ENCODE measurements at regions not wholly inside any gene's neighbourhood (a gene's known extent, or its start where the extent isn't known, plus 50 kb on each side); places are given as distances from the start of the nearest gene placed in this dataset.
"Not testable (repeated sequence)": the region's sequence is repeated elsewhere in the genome, so short reads cannot be mapped to it uniquely, and the experiment has no call there.

GRCh38 chr4:15201782-15202181 is 199.5 kb downstream of the CPEB2 start:
- TF ChIP-seq CREM (IDR thresholded peaks at IDR 0.05; ENCODE audit: low read depth) (no peak), ZNF384 (IDR thresholded peaks at IDR 0.05; ENCODE audit: borderline replicate concordance, low read depth, low read length) (no peak)
- WGBS (ENCODE audit: insufficient coverage, insufficient replicate concordance, low lambda C conversion rate, missing lambda C conversion rate) = 0% methylated on average over 1 of the region's 1 CpG
- ChIA-PET CTCF (no interaction called here), POLR2A (no interaction called here), SMC1A (ENCODE audit: uncharacterized antibody, unreplicated experiment) (interaction anchor here (0.9 kb wide), 1 partner anchor 40 kb away, joined by 3 read pairs; no protein-coding TSS in a partner anchor), RAD21 (ENCODE audit: unreplicated experiment) (no interaction called here)
- intact Hi-C loops (cut with micrococcal nuclease; ENCODE audit: unreplicated experiment) = no loop called here
- BruUV-seq (replicated peaks) = no TSS peak
- no peaks in the 10 kb centered on the region for H3K36me3 ChIP-seq (ENCODE audit: control insufficient read depth in 2 of 2, insufficient read depth in 2 of 2, low read length in 1 of 2)
- H3K9ac ChIP-seq (ENCODE audit: control insufficient read depth, insufficient read depth, low read length) = no peak overlapping the region
- no peaks in the 10 kb centered on the region for H3K4me1 ChIP-seq (ENCODE audit: control insufficient read depth, insufficient read depth, low read length)
- H3K4me2 ChIP-seq (ENCODE audit: control insufficient read depth, insufficient read depth) = no peak overlapping the region
- no peak for ATAC-seq
- H2AFZ ChIP-seq (ENCODE audit: control insufficient read depth, low read depth, low read length) = no peak overlapping the region
- no peak for FAIRE-seq
- H3K27ac ChIP-seq (ENCODE audit: control insufficient read depth, insufficient read depth) = no peak overlapping the region
- in situ Hi-C loops (cut with MboI) = no loop called here
- no peaks in the 10 kb centered on the region for H3K79me2 ChIP-seq (ENCODE audit: control insufficient read depth, insufficient read depth, low read length)
- DNase-seq (ENCODE audit: low read depth, low spot score) = no peak
- no peaks in the 10 kb centered on the region for H4K20me1 ChIP-seq (ENCODE audit: control insufficient read depth, insufficient read depth)
- H3K4me3 ChIP-seq = no peak overlapping the region
- no peaks in the 10 kb centered on the region for H3K27me3 ChIP-seq (replicated peaks in 1 of 2; ENCODE audit: control insufficient read depth in 2 of 2, insufficient read depth in 2 of 2, low read length in 1 of 2)
- no peaks in the 10 kb centered on the region; the same call in 2 of the 3 replicates for H3K9me3 ChIP-seq (replicated peaks; ENCODE audit: control insufficient read depth, insufficient read depth, low read length)

GRCh38 chr4:15202481-15202880 is 200.2 kb downstream of the CPEB2 start:
- no peaks in the 10 kb centered on the region for H3K36me3 ChIP-seq (ENCODE audit: control insufficient read depth in 2 of 2, insufficient read depth in 2 of 2, low read length in 1 of 2)
- intact Hi-C loops (cut with micrococcal nuclease; ENCODE audit: unreplicated experiment) (no loop called here), in situ Hi-C loops (cut with MboI) (no loop called here)
- CTCF ChIA-PET = no interaction called here
- no peak for FAIRE-seq
- H3K9ac ChIP-seq (ENCODE audit: control insufficient read depth, insufficient read depth, low read length) = no peak overlapping the region
- WGBS (ENCODE audit: insufficient coverage, insufficient replicate concordance, low lambda C conversion rate, missing lambda C conversion rate) = 33% methylated on average over 2 of the region's 2 CpGs
- ATAC-seq = no peak
- POLR2A ChIA-PET = no interaction called here
- RAD21 ChIA-PET (ENCODE audit: unreplicated experiment) = no interaction called here
- no peak overlapping the region for H2AFZ ChIP-seq (ENCODE audit: control insufficient read depth, low read depth, low read length)
- H3K9me3 ChIP-seq (replicated peaks; ENCODE audit: control insufficient read depth, insufficient read depth, low read length) = no peaks in the 10 kb centered on the region; the same call in 2 of the 3 replicates
- no peaks in the 10 kb centered on the region for H3K27me3 ChIP-seq (replicated peaks in 1 of 2; ENCODE audit: control insufficient read depth in 2 of 2, insufficient read depth in 2 of 2, low read length in 1 of 2)
- no peak overlapping the region for H3K27ac ChIP-seq (ENCODE audit: control insufficient read depth, insufficient read depth)
- no peak overlapping the region for H3K4me2 ChIP-seq (ENCODE audit: control insufficient read depth, insufficient read depth)
- H3K4me1 ChIP-seq (ENCODE audit: control insufficient read depth, insufficient read depth, low read length) = no peaks in the 10 kb centered on the region
- no peak overlapping the region for H3K4me3 ChIP-seq
- DNase-seq (ENCODE audit: low read depth, low spot score) = no peak
- H3K79me2 ChIP-seq (ENCODE audit: control insufficient read depth, insufficient read depth, low read length) = no peaks in the 10 kb centered on the region
- BruUV-seq (replicated peaks) = no TSS peak
- H4K20me1 ChIP-seq (ENCODE audit: control insufficient read depth, insufficient read depth) = no peaks in the 10 kb centered on the region
- SMC1A ChIA-PET (ENCODE audit: uncharacterized antibody, unreplicated experiment) = interaction anchor here (0.9 kb wide), 1 partner anchor 41 kb away, joined by 3 read pairs; no protein-coding TSS in a partner anchor
- TF ChIP-seq RB1 (IDR thresholded peaks at IDR 0.05; ENCODE audit: borderline replicate concordance) (no peak), SUZ12 (IDR thresholded peaks at IDR 0.05; ENCODE audit: unreplicated experiment) (no peak), FOXM1 (IDR thresholded peaks at IDR 0.05; ENCODE audit: low read depth, low read length) (no peak), MYC (IDR thresholded peaks at IDR 0.05; ENCODE audit: insufficient read depth, insufficient read length, insufficient replicate concordance, low read length, severe bottlenecking) (no peak), NFIC (IDR thresholded peaks at IDR 0.05; ENCODE audit: low read depth, low read length) (no peak), SIX5 (IDR thresholded peaks at IDR 0.05; ENCODE audit: low read depth, low read length, severe bottlenecking) (no peak), ETV6 (conservative IDR thresholded peaks at IDR 0.05 in 1 of 2, IDR thresholded peaks at IDR 0.05 in 1 of 2; ENCODE audit: borderline replicate concordance in 1 of 2, low read depth in 1 of 2) (no peak), ELK1 (IDR thresholded peaks at IDR 0.05; ENCODE audit: low read depth, low read length) (no peak), SMARCA5 (IDR thresholded peaks at IDR 0.05) (no peak)

GRCh38 chr4:15206526-15206925 is 204.2 kb downstream of the CPEB2 start:
- in situ Hi-C loops (cut with MboI); H2AFZ ChIP-seq (ENCODE audit: control insufficient read depth, low read depth, low read length); H3K4me3 ChIP-seq; H3K79me2 ChIP-seq (ENCODE audit: control insufficient read depth, insufficient read depth, low read length); ATAC-seq; H3K4me1 ChIP-seq (ENCODE audit: control insufficient read depth, insufficient read depth, low read length); DNase-seq (ENCODE audit: low read depth, low spot score); H3K9me3 ChIP-seq (replicated peaks; ENCODE audit: control insufficient read depth, insufficient read depth, low read length); intact Hi-C loops (cut with micrococcal nuclease; ENCODE audit: unreplicated experiment); H3K9ac ChIP-seq (ENCODE audit: control insufficient read depth, insufficient read depth, low read length); H3K36me3 ChIP-seq (ENCODE audit: control insufficient read depth in 2 of 2, insufficient read depth in 2 of 2, low read length in 1 of 2); SMC1A ChIA-PET (ENCODE audit: uncharacterized antibody, unreplicated experiment); CTCF ChIA-PET; H3K27ac ChIP-seq (ENCODE audit: control insufficient read depth, insufficient read depth); H3K4me2 ChIP-seq (ENCODE audit: control insufficient read depth, insufficient read depth); BruUV-seq (replicated peaks); H3K27me3 ChIP-seq (replicated peaks in 1 of 2; ENCODE audit: control insufficient read depth in 2 of 2, insufficient read depth in 2 of 2, low read length in 1 of 2); POLR2A ChIA-PET; H4K20me1 ChIP-seq (ENCODE audit: control insufficient read depth, insufficient read depth); FAIRE-seq; RAD21 ChIA-PET (ENCODE audit: unreplicated experiment): not testable (repeated sequence)
- 13% methylated on average over 3 of the region's 3 CpGs for WGBS (ENCODE audit: insufficient coverage, insufficient replicate concordance, low lambda C conversion rate, missing lambda C conversion rate)
